ENCODE measurements at regions not wholly inside any gene's neighbourhood (a gene's known extent, or its start where the extent isn't known, plus 50 kb on each side); places are given as distances from the start of the nearest gene placed in this dataset.

DNA sequence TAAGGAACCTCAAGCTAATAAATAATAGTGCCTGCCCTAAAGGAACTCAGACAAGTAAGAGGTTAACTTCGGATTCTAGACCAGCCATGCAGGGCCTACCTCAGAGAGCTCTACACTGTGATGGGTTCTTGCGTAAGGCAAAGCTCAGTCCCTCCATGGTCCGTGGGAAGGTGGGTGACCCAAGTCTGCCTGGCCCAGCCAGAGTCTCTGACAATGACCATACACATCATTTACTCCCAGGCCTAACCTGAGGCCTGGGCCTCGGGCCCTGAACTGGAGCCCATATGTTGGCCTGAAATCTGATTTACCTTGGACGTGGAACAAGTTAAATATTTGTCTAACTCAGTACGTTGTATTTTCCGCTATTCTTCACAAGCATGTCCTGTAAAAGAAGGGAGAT is 55.1 kb downstream of the TMEM174 start:
- DNase-seq (ENCODE audit: low read depth): no peak

Data from M059J (cell line).